HG03439 (cell line): ENCODE measurements at regions not wholly inside any gene's neighbourhood (a gene's known extent, or its start where the extent isn't known, plus 50 kb on each side); places are given as distances from the start of the nearest gene placed in this dataset.
"Not testable (repeated sequence)": the region's sequence is repeated elsewhere in the genome, so short reads cannot be mapped to it uniquely, and the experiment has no call there.

Source experiments
- ATAC-seq: cut with Tn5 transposase; IDR thresholded peaks from one replicate; pipeline ENCODE4 v1.9.1; 2021; ENCODE audit warnings: mild to moderate bottlenecking, moderate library complexity; ENCODE audit not compliant: unreplicated experiment

- ATAC-seq: no peak
Observed at GRCh38 chr22:45061332-45061731, 51.5 kb upstream of the PHF21B start.

- peak; percentile 66 for ATAC-seq
Observed at GRCh38 chr22:45064313-45065278, 54.8 kb upstream of the PHF21B start.

- ATAC-seq: no peak
Observed at GRCh38 chr22:45065726-45066125, 55.9 kb upstream of the PHF21B start.

- no peak for ATAC-seq
Observed at GRCh38 chr22:45067731-45068130, 57.9 kb upstream of the PHF21B start.

- no peak for ATAC-seq
Observed at GRCh38 chr22:45069925-45070324, 60.1 kb upstream of the PHF21B start.

GRCh38 chr22:45071618-45072017 lies 61.8 kb upstream of the PHF21B start:
- ATAC-seq: no peak

GRCh38 chr22:45072322-45072903 lies 62.6 kb upstream of the PHF21B start:
- ATAC-seq: no peak

- no peak for ATAC-seq
Observed at GRCh38 chr22:45073064-45073463, 63.3 kb upstream of the PHF21B start.

GRCh38 chr22:45077286-45077685 lies 67.5 kb upstream of the PHF21B start:
- ATAC-seq: no peak

GRCh38 chr22:45077826-45078334 lies 68.1 kb upstream of the PHF21B start:
- no peak for ATAC-seq

- ATAC-seq: no peak
Observed at GRCh38 chr22:45082795-45083194, 73.0 kb upstream of the PHF21B start.

- ATAC-seq: no peak
Observed at GRCh38 chr22:45083659-45084305, 74.0 kb upstream of the PHF21B start.

GRCh38 chr22:45084400-45084920 lies 74.7 kb upstream of the PHF21B start:
- no peak for ATAC-seq

GRCh38 chr22:45087802-45088201 lies 75.9 kb upstream of the NUP50 start:
- ATAC-seq: no peak

GRCh38 chr22:45088576-45088975 lies 75.1 kb upstream of the NUP50 start:
- ATAC-seq: no peak

GRCh38 chr22:45090497-45090910 lies 73.2 kb upstream of the NUP50 start:
- no peak for ATAC-seq

- no peak for ATAC-seq
Observed at GRCh38 chr22:45091254-45091854, 72.4 kb upstream of the NUP50 start.

GRCh38 chr22:45091875-45092274 lies 71.8 kb upstream of the NUP50 start:
- not testable (repeated sequence) for ATAC-seq

- no peak for ATAC-seq
Observed at GRCh38 chr22:45092644-45093043, 71.1 kb upstream of the NUP50 start.

- ATAC-seq: no peak
Observed at GRCh38 chr22:45093609-45094008, 70.1 kb upstream of the NUP50 start.
